ENCODE measurements at regions not wholly inside any gene's neighbourhood (a gene's known extent, or its start where the extent isn't known, plus 50 kb on each side); places are given as distances from the start of the nearest gene placed in this dataset.

DNA sequence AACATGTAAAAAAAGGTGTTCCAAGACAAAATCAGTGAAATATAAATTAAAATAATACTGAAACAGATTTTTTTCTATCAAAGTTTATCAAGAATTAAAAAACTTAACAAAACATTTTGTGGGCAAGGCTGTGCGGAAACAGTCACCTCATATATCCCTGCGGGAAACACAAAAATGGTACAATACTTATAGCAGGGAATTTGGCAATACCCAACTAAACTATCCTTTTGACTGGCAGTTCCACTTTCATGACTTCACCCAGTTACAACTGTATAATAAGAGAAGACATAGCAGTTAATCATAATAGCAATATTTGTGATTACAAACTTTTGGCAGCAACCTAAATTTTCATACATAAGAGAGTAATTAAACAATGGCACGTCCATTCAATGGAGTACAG, 121.5 kb upstream of the EGLN3 start:
- H3K27ac ChIP-seq (ENCODE audit: low read depth in 1 of 3, low read length in 2 of 3) = no peak overlapping the region
- H3K4me3 ChIP-seq (ENCODE audit: low read depth in 1 of 3, low read length in 3 of 3) = no peak overlapping the region
- H3K4me1 ChIP-seq (ENCODE audit: control insufficient read depth in 3 of 3, insufficient read depth in 2 of 3, low read depth in 1 of 3, low read length in 2 of 3) = no peaks in the 10 kb centered on the region
- peaks cover 0 to 6% of the 10 kb centered on the region in 2 donors for H3K9me3 ChIP-seq (ENCODE audit: control insufficient read depth in 2 of 2, insufficient read depth in 1 of 2, low read depth in 1 of 2, low read length in 1 of 2)
- no peaks in the 10 kb centered on the region for H3K27me3 ChIP-seq (ENCODE audit: control insufficient read depth in 3 of 3, insufficient read depth in 3 of 3, low read length in 3 of 3)
- FAIRE-seq (no peak), DNase-seq (no peak)
- H3K36me3 ChIP-seq (ENCODE audit: control insufficient read depth in 3 of 3, insufficient read depth in 2 of 3, low read depth in 1 of 3, low read length in 3 of 3) = no peaks in the 10 kb centered on the region
- 96 to 98% (median 97%) methylated on average over 3 of the region's 3 CpGs for WGBS, 3 donors

DNA sequence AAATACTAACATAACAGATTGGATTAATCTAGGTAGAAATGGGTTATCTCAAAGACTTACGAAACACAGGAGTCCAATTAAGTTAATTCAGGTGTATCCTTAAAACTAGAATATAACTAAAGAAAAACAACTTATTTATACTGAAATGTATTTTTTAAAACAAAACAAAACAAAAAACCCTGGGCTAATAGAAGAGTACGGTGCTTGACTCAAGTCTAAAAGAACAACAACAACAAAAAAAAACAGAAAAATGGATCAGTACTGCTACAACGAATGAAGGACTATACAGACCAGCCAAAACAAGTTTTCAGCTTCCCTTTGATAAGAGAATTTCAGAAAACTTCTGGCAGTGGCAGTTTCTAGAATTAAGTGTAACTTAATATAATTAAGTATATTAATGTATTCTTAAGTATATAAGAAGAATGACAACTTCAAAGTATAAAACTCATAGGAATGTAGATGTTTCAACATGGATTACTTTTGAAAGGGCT, 120.1 kb upstream of the EGLN3 start:
- no peaks in the 10 kb centered on the region for H3K4me1 ChIP-seq (ENCODE audit: control insufficient read depth in 3 of 3, insufficient read depth in 2 of 3, low read depth in 1 of 3, low read length in 2 of 3)
- H3K4me3 ChIP-seq (ENCODE audit: low read depth in 1 of 3, low read length in 3 of 3) = no peak overlapping the region
- H3K27me3 ChIP-seq (ENCODE audit: control insufficient read depth in 3 of 3, insufficient read depth in 3 of 3, low read length in 3 of 3) = no peaks in the 10 kb centered on the region
- no peak overlapping the region for H3K27ac ChIP-seq (ENCODE audit: low read depth in 1 of 3, low read length in 2 of 3)
- peaks cover 0 to 7% of the 10 kb centered on the region in 2 donors for H3K9me3 ChIP-seq (ENCODE audit: control insufficient read depth in 2 of 2, insufficient read depth in 1 of 2, low read depth in 1 of 2, low read length in 1 of 2)
- FAIRE-seq = no peak
- H3K36me3 ChIP-seq (ENCODE audit: control insufficient read depth in 3 of 3, insufficient read depth in 2 of 3, low read depth in 1 of 3, low read length in 3 of 3) = no peaks in the 10 kb centered on the region
- DNase-seq = no peak
- 72 to 87% (median 82%) methylated on average over 3 of the region's 3 CpGs for WGBS, 3 donors

DNA sequence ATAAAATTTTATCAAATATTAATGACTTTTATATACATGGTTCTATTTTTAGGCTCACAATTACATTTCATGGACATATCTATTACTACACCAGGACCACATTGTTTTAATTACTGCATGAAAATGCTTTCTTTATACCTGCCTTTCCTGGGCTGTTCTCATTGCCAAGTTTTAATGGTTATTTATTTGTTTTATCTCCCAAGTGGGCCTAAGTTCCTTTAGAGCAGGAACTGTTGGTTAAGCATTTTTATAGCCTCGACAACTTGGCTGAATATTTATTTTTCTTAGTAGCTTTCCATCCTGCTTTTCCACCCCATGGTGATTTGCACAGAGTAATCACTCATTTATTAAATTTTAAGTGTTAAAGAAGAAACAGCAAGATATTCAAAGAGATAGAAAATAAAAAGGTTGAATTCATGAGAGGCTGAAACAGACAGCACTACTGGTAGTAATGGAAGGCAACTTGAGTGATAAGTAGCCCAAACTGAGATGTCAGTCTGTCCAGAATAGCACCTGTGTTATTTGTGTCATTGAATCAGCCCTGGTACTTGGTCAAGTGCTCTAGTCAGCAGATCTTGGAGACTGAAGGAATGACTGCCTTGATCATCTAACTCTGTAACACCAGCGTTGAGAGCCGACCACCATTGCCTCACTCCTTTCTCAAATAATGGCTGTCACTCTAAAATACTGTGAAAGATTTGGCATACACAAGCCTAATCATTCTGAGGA, 119.1 kb upstream of the EGLN3 start:
- H3K27ac ChIP-seq (ENCODE audit: low read depth in 1 of 3, low read length in 2 of 3) = no peak overlapping the region
- FAIRE-seq = no peak
- WGBS, 3 donors = 57 to 73% (median 60%) methylated on average over 3 of the region's 3 CpGs

DNA sequence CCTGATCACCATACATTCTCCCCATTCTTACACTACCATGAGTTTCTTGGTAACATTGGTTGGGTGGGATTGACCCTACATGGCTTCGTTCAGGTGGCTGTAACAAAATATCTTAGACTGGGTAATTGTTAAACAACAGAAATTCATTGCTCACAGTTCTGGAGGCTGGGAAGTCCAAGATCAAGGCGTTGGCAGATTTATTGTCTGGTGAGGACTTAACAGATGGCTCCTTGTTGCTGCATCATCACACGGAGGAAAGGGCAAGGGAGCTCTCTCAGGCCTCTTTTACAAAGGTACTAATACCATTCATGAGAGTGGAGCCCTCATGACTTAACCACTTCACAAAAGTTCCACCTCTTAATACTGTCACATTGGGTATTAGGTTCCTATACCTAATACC, 116.7 kb upstream of the EGLN3 start:
- H3K27me3 ChIP-seq (ENCODE audit: control insufficient read depth in 3 of 3, insufficient read depth in 3 of 3, low read length in 3 of 3) = no peaks in the 10 kb centered on the region
- FAIRE-seq (no peak), DNase-seq (no peak)
- peaks cover 0 to 24% (median 0%) of the 10 kb centered on the region in 3 donors for H3K4me1 ChIP-seq (ENCODE audit: control insufficient read depth in 3 of 3, insufficient read depth in 2 of 3, low read depth in 1 of 3, low read length in 2 of 3)
- H3K36me3 ChIP-seq (ENCODE audit: control insufficient read depth in 3 of 3, insufficient read depth in 2 of 3, low read depth in 1 of 3, low read length in 3 of 3) = no peaks in the 10 kb centered on the region
- 77 to 88% (median 85%) methylated on average over 3 of the region's 3 CpGs for WGBS, 3 donors
- H3K9me3 ChIP-seq (ENCODE audit: control insufficient read depth in 2 of 2, insufficient read depth in 1 of 2, low read depth in 1 of 2, low read length in 1 of 2) = peaks cover 0 to 7% of the 10 kb centered on the region in 2 donors
- H3K4me3 ChIP-seq (ENCODE audit: low read depth in 1 of 3, low read length in 3 of 3) = no peak overlapping the region
- no peak overlapping the region for H3K27ac ChIP-seq (ENCODE audit: low read depth in 1 of 3, low read length in 2 of 3)

More for the DNA sequence above, 119.1 kb upstream of the EGLN3 start:
- Histone ChIP-seq H3K9me3 (ENCODE audit: control insufficient read depth in 2 of 2, insufficient read depth in 1 of 2, low read depth in 1 of 2, low read length in 1 of 2) (peaks cover 0 to 7% of the 10 kb centered on the region in 2 donors), H3K4me3 (ENCODE audit: low read depth in 1 of 3, low read length in 3 of 3) (no peak overlapping the region), H3K36me3 (ENCODE audit: control insufficient read depth in 3 of 3, insufficient read depth in 2 of 3, low read depth in 1 of 3, low read length in 3 of 3) (no peaks in the 10 kb centered on the region), H3K27me3 (ENCODE audit: control insufficient read depth in 3 of 3, insufficient read depth in 3 of 3, low read length in 3 of 3) (no peaks in the 10 kb centered on the region), H3K4me1 (ENCODE audit: control insufficient read depth in 3 of 3, insufficient read depth in 2 of 3, low read depth in 1 of 3, low read length in 2 of 3) (peaks cover 0 to 5% (median 0%) of the 10 kb centered on the region in 3 donors)
- no peak for DNase-seq

DNA sequence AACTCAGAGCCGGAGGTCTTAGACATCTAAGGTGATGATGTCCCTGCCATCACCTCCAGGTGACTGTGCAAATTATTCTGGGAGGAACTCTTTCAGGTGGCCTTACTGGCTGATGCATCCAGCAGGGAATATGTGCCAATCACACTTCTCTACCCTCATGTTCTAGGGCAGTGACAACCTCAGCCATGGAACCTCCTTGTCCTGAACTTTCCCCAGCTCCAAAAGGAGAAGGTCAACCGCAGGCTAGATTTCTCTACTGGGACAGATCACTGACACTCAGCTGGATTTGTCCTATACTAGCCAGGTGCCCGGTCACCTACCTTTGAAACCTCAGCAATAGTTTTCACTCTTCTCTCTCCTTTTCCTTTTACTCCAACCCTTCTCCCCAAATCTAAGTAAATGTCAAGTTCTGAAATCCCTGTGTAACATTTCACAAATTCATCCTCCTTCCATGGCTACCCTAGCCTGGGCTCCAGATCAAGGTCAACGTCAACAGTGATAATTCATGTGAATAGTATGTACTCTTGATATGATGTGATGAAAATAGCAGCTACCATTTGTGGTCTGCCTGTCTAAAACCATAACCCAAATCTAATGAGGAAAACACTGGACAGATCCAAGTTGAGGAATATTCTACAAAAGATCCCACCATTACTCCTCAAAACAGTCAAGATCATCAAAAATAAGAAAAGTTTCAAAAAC, 115.0 kb upstream of the EGLN3 start:
- H3K27me3 ChIP-seq (ENCODE audit: control insufficient read depth in 3 of 3, insufficient read depth in 3 of 3, low read length in 3 of 3) = no peaks in the 10 kb centered on the region
- peaks cover 0 to 7% of the 10 kb centered on the region in 2 donors for H3K9me3 ChIP-seq (ENCODE audit: control insufficient read depth in 2 of 2, insufficient read depth in 1 of 2, low read depth in 1 of 2, low read length in 1 of 2)
- no peaks in the 10 kb centered on the region for H3K36me3 ChIP-seq (ENCODE audit: control insufficient read depth in 3 of 3, insufficient read depth in 2 of 3, low read depth in 1 of 3, low read length in 3 of 3)
- H3K4me1 ChIP-seq (ENCODE audit: control insufficient read depth in 3 of 3, insufficient read depth in 2 of 3, low read depth in 1 of 3, low read length in 2 of 3) = peaks cover 0 to 27% (median 0%) of the 10 kb centered on the region in 3 donors
- DNase-seq (no peak), FAIRE-seq (no peak)
- peak overlapping the region in 1 of 3 donors; percentile 4 for H3K27ac ChIP-seq (ENCODE audit: low read depth in 1 of 3, low read length in 2 of 3)
- WGBS, 3 donors = 90 to 98% (median 91%) methylated on average over 4 of the region's 4 CpGs
- no peak overlapping the region for H3K4me3 ChIP-seq (ENCODE audit: low read depth in 1 of 3, low read length in 3 of 3)

DNA sequence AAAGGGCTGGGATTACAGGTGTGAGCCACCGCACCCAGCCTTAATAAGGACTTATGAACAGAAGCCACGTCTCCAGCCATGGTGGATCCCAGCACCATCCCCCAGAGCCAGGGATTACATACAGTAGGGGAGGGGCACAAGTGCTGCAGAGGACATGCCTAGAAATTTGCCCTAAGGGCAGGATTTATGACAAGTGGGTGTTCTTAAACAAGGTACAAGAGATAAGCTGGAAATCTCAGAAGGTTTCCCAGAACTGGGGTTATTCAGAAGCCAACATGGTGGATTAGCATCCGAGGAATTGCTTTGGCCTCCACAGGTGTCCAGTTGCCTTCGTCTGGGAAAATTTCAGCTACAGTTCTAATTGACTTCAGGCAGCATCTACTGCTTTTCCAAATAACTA, 114.4 kb upstream of the EGLN3 start:
- no peaks in the 10 kb centered on the region for H3K27me3 ChIP-seq (ENCODE audit: control insufficient read depth in 3 of 3, insufficient read depth in 3 of 3, low read length in 3 of 3)
- DNase-seq (peak in 1 of 2 donors; percentile 57), FAIRE-seq (no peak)
- peak overlapping the region in 1 of 3 donors; percentile 48 for H3K27ac ChIP-seq (ENCODE audit: low read depth in 1 of 3, low read length in 2 of 3)
- peaks cover 0 to 31% (median 0%) of the 10 kb centered on the region in 3 donors for H3K4me1 ChIP-seq (ENCODE audit: control insufficient read depth in 3 of 3, insufficient read depth in 2 of 3, low read depth in 1 of 3, low read length in 2 of 3)
- 66 to 81% (median 68%) methylated on average over 4 of the region's 4 CpGs for WGBS, 3 donors
- H3K36me3 ChIP-seq (ENCODE audit: control insufficient read depth in 3 of 3, insufficient read depth in 2 of 3, low read depth in 1 of 3, low read length in 3 of 3) = no peaks in the 10 kb centered on the region
- no peak overlapping the region for H3K4me3 ChIP-seq (ENCODE audit: low read depth in 1 of 3, low read length in 3 of 3)
- H3K9me3 ChIP-seq (ENCODE audit: control insufficient read depth in 2 of 2, insufficient read depth in 1 of 2, low read depth in 1 of 2, low read length in 1 of 2) = peaks cover 0 to 7% of the 10 kb centered on the region in 2 donors

DNA sequence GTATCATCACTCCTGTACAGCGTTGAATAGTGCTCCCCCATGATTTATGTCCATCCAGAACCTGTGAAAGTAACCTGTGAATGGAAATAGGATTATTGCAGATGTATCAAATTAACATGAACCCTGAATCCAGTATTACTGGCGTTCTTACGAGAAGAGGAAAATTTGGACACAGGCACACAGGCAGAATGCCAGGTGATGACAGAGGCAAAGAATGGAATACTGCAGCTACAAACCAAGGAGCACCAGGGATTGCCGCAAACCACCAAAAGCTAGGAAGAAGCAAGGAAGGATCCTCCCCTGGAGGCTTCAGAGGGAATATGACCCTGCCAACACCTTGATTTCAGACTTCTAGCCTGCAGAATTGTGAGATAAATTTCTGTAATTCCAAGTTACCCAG, 113.5 kb upstream of the EGLN3 start:
- Histone ChIP-seq H3K27ac (ENCODE audit: low read depth in 1 of 3, low read length in 2 of 3) (peak overlapping the region in 1 of 3 donors; percentile 48), H3K4me1 (ENCODE audit: control insufficient read depth in 3 of 3, insufficient read depth in 2 of 3, low read depth in 1 of 3, low read length in 2 of 3) (peaks cover 0 to 36% (median 3%) of the 10 kb centered on the region in 3 donors), H3K4me3 (ENCODE audit: low read depth in 1 of 3, low read length in 3 of 3) (no peak overlapping the region), H3K36me3 (ENCODE audit: control insufficient read depth in 3 of 3, insufficient read depth in 2 of 3, low read depth in 1 of 3, low read length in 3 of 3) (no peaks in the 10 kb centered on the region), H3K9me3 (ENCODE audit: control insufficient read depth in 2 of 2, insufficient read depth in 1 of 2, low read depth in 1 of 2, low read length in 1 of 2) (peaks cover 0 to 7% of the 10 kb centered on the region in 2 donors), H3K27me3 (ENCODE audit: control insufficient read depth in 3 of 3, insufficient read depth in 3 of 3, low read length in 3 of 3) (no peaks in the 10 kb centered on the region)
- DNase-seq (no peak), FAIRE-seq (no peak)
- WGBS, 3 donors = 58 to 74% (median 63%) methylated on average over 4 of the region's 4 CpGs

DNA sequence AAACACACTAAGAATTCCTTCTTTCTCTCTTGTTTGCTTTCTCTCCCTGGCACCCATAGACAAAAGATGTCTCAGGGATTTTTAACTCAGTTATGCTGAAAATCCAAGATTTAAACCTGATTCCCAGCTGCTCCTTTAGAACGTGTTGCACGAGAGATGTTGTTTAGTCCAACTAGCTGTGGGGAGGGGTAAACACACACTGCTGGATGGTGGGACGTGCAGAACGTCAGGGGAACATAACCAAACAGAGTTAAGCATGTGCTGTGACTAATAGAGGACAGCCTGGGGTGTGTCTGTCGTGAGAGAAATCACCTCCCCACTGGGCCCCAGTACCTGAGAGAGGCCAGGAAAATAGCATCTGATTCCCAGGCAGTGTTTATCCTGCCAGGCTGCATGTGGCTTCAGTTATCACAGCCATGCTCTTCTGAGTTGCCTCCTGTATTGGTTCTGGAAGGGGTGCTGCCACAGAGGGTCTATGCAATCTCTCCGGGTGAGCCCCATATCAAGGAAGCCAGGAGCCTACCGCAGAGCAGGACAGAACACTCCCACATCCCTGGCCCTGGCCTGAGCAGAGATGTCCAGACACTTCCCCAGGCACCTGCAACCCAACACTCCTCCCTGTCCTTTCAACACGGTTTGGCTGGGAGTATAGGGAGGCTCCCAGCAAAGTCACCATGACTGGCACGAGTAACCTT, 112.7 kb upstream of the EGLN3 start:
- 71 to 76% (median 71%) methylated on average over 9 of the region's 9 CpGs for WGBS, 3 donors

More for the DNA sequence above, 112.7 kb upstream of the EGLN3 start:
- no peaks in the 10 kb centered on the region for H3K36me3 ChIP-seq (ENCODE audit: control insufficient read depth in 3 of 3, insufficient read depth in 2 of 3, low read depth in 1 of 3, low read length in 3 of 3)
- peak overlapping the region in 1 of 3 donors; percentile 41 for H3K27ac ChIP-seq (ENCODE audit: low read depth in 1 of 3, low read length in 2 of 3)
- peaks cover 0 to 36% (median 3%) of the 10 kb centered on the region in 3 donors for H3K4me1 ChIP-seq (ENCODE audit: control insufficient read depth in 3 of 3, insufficient read depth in 2 of 3, low read depth in 1 of 3, low read length in 2 of 3)
- FAIRE-seq (no peak), DNase-seq (peak in 1 of 2 donors; percentile 79)
- no peaks in the 10 kb centered on the region for H3K27me3 ChIP-seq (ENCODE audit: control insufficient read depth in 3 of 3, insufficient read depth in 3 of 3, low read length in 3 of 3)
- no peak overlapping the region for H3K4me3 ChIP-seq (ENCODE audit: low read depth in 1 of 3, low read length in 3 of 3)
- peaks cover 0 to 7% of the 10 kb centered on the region in 2 donors for H3K9me3 ChIP-seq (ENCODE audit: control insufficient read depth in 2 of 2, insufficient read depth in 1 of 2, low read depth in 1 of 2, low read length in 1 of 2)
